ENCODE measurements at regions not wholly inside any gene's neighbourhood (a gene's known extent, or its start where the extent isn't known, plus 50 kb on each side); places are given as distances from the start of the nearest gene placed in this dataset.

GRCh38 chr6:26243752-26244151 is 121.2 kb upstream of the BTN3A2 start:
- no peaks in the 10 kb centered on the region for H3K36me3 ChIP-seq (ENCODE audit: insufficient read depth in 1 of 2, low read depth in 1 of 2)
- peaks cover 0 to 87% (median 23%) of the 10 kb centered on the region in 3 donors for H3K27me3 ChIP-seq (ENCODE audit: insufficient read depth in 3 of 3, low read length in 2 of 3)
- 85 to 94% (median 90%) methylated on average over 2 of the region's 2 CpGs for WGBS, 3 donors
- no peak for DNase-seq
- no peak overlapping the region for H3K27ac ChIP-seq
- H3K4me1 ChIP-seq, result no peaks in the 10 kb centered on the region
- intact Hi-C loops (cut with DNase I), result no loop called here
- no peak for TF ChIP-seq CTCF (IDR thresholded peaks at IDR 0.05)
- no peaks in the 10 kb centered on the region for H3K9me3 ChIP-seq
- H3K4me3 ChIP-seq, result no peak overlapping the region
- no peak for ATAC-seq

GRCh38 chr6:26246058-26246457 is 118.9 kb upstream of the BTN3A2 start:
- Histone ChIP-seq H3K4me3 (no peak overlapping the region), H3K4me1 (no peaks in the 10 kb centered on the region), H3K9me3 (no peaks in the 10 kb centered on the region), H3K27ac (no peak overlapping the region), H3K36me3 (ENCODE audit: insufficient read depth in 1 of 2, low read depth in 1 of 2) (no peaks in the 10 kb centered on the region), H3K27me3 (ENCODE audit: insufficient read depth in 3 of 3, low read length in 2 of 3) (peaks cover 0 to 87% (median 30%) of the 10 kb centered on the region in 3 donors)
- ATAC-seq (no peak), DNase-seq (no peak)
- no peak for TF ChIP-seq CTCF (IDR thresholded peaks at IDR 0.05)
- WGBS, 3 donors, result 83 to 88% (median 87%) methylated on average over 7 of the region's 7 CpGs
- intact Hi-C loops (cut with DNase I), result no loop called here

GRCh38 chr6:26246553-26246952 is 118.4 kb upstream of the BTN3A2 start:
- 97 to 99% (median 98%) methylated on average over 28 of the region's 28 CpGs for WGBS, 3 donors
- TF ChIP-seq CTCF (IDR thresholded peaks at IDR 0.05), result no peak
- ATAC-seq (no peak), DNase-seq (no peak)
- H3K27me3 ChIP-seq (ENCODE audit: insufficient read depth in 3 of 3, low read length in 2 of 3), result peaks cover 0 to 87% (median 28%) of the 10 kb centered on the region in 3 donors
- H3K9me3 ChIP-seq, result no peaks in the 10 kb centered on the region
- no peaks in the 10 kb centered on the region for H3K4me1 ChIP-seq
- H3K27ac ChIP-seq, result no peak overlapping the region
- intact Hi-C loops (cut with DNase I), result no loop called here
- H3K4me3 ChIP-seq, result no peak overlapping the region
- no peaks in the 10 kb centered on the region for H3K36me3 ChIP-seq (ENCODE audit: insufficient read depth in 1 of 2, low read depth in 1 of 2)

GRCh38 chr6:26249707-26249956 is 115.4 kb upstream of the BTN3A2 start:
- intact Hi-C loops (cut with DNase I), result no loop called here
- TF ChIP-seq CTCF (IDR thresholded peaks at IDR 0.05), result no peak
- peak in 2 of 4 donors; percentile 10 to 13 for ATAC-seq

GRCh38 chr6:26249957-26250697 is 114.9 kb upstream of the BTN3A2 start:
- 0 to 2% (median 1%) methylated on average over 43 of the region's 43 CpGs for WGBS, 3 donors

More at GRCh38 chr6:26249707-26249956, 115.4 kb upstream of the BTN3A2 start:
- H3K27me3 ChIP-seq (ENCODE audit: insufficient read depth in 3 of 3, low read length in 2 of 3), result peaks cover 0 to 91% (median 34%) of the 10 kb centered on the region in 3 donors
- H3K27ac ChIP-seq, result no peak overlapping the region
- H3K9me3 ChIP-seq, result no peaks in the 10 kb centered on the region
- peak overlapping the region; percentile 54 for H3K4me3 ChIP-seq
- H3K4me1 ChIP-seq, result no peaks in the 10 kb centered on the region
- no peaks in the 10 kb centered on the region for H3K36me3 ChIP-seq (ENCODE audit: insufficient read depth in 1 of 2, low read depth in 1 of 2)
- WGBS, 3 donors, result 1 to 2% (median 1%) methylated on average over 13 of the region's 13 CpGs
- DNase-seq, result no peak

More at GRCh38 chr6:26249957-26250697, 114.9 kb upstream of the BTN3A2 start:
- Histone ChIP-seq H3K4me3 (peak overlapping the region; percentile 54), H3K27me3 (ENCODE audit: insufficient read depth in 3 of 3, low read length in 2 of 3) (peaks cover 0 to 86% (median 33%) of the 10 kb centered on the region in 3 donors), H3K36me3 (ENCODE audit: insufficient read depth in 1 of 2, low read depth in 1 of 2) (no peaks in the 10 kb centered on the region), H3K9me3 (no peaks in the 10 kb centered on the region), H3K27ac (no peak overlapping the region), H3K4me1 (no peaks in the 10 kb centered on the region)
- ATAC-seq (peak; percentile 17 to 58 (median 32)), DNase-seq (peak in 1 of 2 donors; percentile 57)
- intact Hi-C loops (cut with DNase I), result no loop called here
- TF ChIP-seq CTCF (IDR thresholded peaks at IDR 0.05), result peak; percentile 15

Data from psoas muscle (tissue), 7 donors.